ENCODE measurements at regions not wholly inside any gene's neighbourhood (a gene's known extent, or its start where the extent isn't known, plus 50 kb on each side); places are given as distances from the start of the nearest gene placed in this dataset.
"Not testable (repeated sequence)": the region's sequence is repeated elsewhere in the genome, so short reads cannot be mapped to it uniquely, and the experiment has no call there.

DNA sequence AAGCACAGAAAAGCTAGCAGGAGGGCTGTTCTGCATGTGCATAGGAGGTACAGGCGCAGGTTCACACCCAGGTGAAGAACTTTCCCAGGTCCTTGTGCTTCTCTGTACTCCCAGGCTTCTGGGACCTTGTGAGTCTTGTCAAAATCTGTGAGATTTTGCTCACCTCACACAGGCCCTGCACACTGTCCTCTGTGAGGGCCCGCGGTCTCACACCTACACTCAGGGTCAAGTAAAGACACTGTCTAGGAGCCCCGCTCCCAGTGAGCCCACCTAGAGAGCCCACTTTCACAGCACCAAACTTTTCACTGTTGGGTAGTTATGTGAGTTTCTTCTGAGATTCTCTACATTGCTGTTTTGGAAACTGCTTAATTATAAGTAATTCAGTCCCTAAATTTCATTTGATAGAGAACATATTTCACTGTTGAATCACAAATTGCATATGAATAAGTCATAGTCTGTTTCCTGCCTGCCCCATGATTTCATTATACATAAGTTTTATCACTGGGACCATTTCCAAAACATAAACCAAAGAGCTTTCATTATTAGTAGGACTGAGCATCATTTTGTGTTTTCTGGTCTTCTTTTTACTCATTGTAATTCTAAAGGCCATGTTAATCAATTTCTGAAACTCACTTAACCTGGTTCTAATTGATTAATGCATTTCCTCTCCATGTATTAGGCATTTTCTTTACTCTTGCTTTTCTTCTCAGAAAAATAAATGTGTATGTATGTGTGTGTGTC, 234.2 kb upstream of the SPOPL start:
- Histone ChIP-seq H3K27me3 (no peaks in the 10 kb centered on the region), H3K9me3 (peaks cover 0 to 6% of the 10 kb centered on the region in 2 donors), H3K27ac (no peak overlapping the region), H3K4me1 (no peaks in the 10 kb centered on the region), H3K4me3 (no peak overlapping the region), H3K36me3 (no peaks in the 10 kb centered on the region)
- TF ChIP-seq POLR2A (IDR thresholded peaks at IDR 0.05) (no peak), POLR2AphosphoS5 (IDR thresholded peaks at IDR 0.05) (no peak)
- TF ChIP-seq, protein P1, sequence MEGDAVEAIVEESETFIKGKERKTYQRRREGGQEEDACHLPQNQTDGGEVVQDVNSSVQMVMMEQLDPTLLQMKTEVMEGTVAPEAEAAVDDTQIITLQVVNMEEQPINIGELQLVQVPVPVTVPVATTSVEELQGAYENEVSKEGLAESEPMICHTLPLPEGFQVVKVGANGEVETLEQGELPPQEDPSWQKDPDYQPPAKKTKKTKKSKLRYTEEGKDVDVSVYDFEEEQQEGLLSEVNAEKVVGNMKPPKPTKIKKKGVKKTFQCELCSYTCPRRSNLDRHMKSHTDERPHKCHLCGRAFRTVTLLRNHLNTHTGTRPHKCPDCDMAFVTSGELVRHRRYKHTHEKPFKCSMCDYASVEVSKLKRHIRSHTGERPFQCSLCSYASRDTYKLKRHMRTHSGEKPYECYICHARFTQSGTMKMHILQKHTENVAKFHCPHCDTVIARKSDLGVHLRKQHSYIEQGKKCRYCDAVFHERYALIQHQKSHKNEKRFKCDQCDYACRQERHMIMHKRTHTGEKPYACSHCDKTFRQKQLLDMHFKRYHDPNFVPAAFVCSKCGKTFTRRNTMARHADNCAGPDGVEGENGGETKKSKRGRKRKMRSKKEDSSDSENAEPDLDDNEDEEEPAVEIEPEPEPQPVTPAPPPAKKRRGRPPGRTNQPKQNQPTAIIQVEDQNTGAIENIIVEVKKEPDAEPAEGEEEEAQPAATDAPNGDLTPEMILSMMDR (IDR thresholded peaks at IDR 0.05): no peak
- intact Hi-C loops (cut with DNase I; ENCODE audit: low total_unique reads): no loop called here
- no peak for DNase-seq (ENCODE audit: low spot score in 2 of 2)

DNA sequence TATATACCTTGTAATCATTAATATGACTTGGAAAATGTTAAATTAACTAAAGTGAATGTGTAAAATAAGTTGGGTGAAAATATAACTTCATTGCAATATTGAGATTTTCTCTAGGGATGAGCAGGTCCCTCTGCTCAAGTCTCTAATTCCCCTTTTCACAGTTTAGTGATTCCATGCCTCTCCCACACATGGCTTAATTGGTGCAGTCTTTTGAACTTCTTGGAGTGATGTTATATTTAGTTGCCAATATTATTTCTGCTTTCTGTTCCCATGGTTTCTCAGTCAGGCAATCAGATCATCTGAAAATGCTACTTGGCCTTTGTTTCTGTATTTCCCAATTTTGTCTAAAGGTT, 233.7 kb upstream of the SPOPL start:
- no peaks in the 10 kb centered on the region for H3K36me3 ChIP-seq
- intact Hi-C loops (cut with DNase I; ENCODE audit: low total_unique reads): no loop called here

DNA sequence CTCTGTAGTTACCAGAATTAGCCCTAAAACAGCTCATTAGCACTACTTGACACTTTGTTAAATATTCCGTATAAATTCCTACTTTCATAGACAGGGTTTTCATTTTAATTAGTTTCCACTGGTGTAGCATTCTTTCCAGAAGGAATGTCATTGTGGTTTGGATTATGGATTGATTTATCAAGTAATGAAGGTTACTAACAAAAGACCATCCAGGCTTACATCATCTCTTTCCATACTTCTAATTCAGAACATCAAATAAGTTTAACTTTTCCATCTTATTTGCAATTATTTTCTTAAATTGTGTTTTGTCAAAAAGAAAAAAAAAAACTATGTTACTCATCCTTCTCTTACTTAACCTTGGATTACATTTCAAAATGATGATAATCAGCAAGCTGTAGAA, 231.8 kb upstream of the SPOPL start:
- Histone ChIP-seq H3K27ac (no peak overlapping the region), H3K4me1 (no peaks in the 10 kb centered on the region), H3K9me3 (no peaks in the 10 kb centered on the region), H3K36me3 (no peaks in the 10 kb centered on the region), H3K4me3 (no peak overlapping the region), H3K27me3 (no peaks in the 10 kb centered on the region)
- no peak for DNase-seq (ENCODE audit: low spot score in 2 of 2)
- no peak for TF ChIP-seq POLR2A (IDR thresholded peaks at IDR 0.05)
- TF ChIP-seq, protein P1 (IDR thresholded peaks at IDR 0.05): no peak
- no peak for TF ChIP-seq POLR2AphosphoS5 (IDR thresholded peaks at IDR 0.05)
- intact Hi-C loops (cut with DNase I; ENCODE audit: low total_unique reads): no loop called here

More for the DNA sequence above, 233.7 kb upstream of the SPOPL start:
- Histone ChIP-seq H3K9me3 (peaks cover 0 to under 1% of the 10 kb centered on the region in 2 donors), H3K27ac (no peak overlapping the region), H3K4me3 (no peak overlapping the region), H3K4me1 (no peaks in the 10 kb centered on the region), H3K27me3 (no peaks in the 10 kb centered on the region)
- no peak for DNase-seq (ENCODE audit: low spot score in 2 of 2)
- TF ChIP-seq POLR2A (IDR thresholded peaks at IDR 0.05) (no peak), POLR2AphosphoS5 (IDR thresholded peaks at IDR 0.05) (no peak)
- TF ChIP-seq, protein P1 (IDR thresholded peaks at IDR 0.05): no peak

DNA sequence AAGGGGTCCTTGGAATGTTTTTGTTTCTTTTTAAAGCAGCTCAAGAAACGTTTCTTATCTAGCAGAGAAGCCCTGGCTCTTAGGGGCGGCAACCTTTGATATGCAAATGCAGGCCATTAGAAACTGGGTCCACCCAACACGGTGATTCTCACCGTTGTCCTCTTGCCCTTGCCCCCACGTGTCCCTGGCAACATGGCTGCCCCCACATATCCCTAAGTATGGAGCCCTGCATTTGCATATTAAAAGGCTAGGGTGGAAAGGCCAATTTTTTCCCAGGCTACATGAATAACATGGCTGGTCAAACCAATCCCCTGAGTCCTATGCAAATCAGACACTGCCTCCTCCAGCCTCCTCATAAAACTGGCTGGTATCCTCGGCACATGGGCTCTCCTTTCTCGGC, 230.1 kb upstream of the SPOPL start:
- Histone ChIP-seq H3K9me3 (no peaks in the 10 kb centered on the region), H3K27ac (no peak overlapping the region), H3K27me3 (no peaks in the 10 kb centered on the region), H3K4me3 (no peak overlapping the region), H3K4me1 (no peaks in the 10 kb centered on the region), H3K36me3 (no peaks in the 10 kb centered on the region)
- no peak for DNase-seq (ENCODE audit: low spot score in 2 of 2)
- intact Hi-C loops (cut with DNase I; ENCODE audit: low total_unique reads): no loop called here
- TF ChIP-seq POLR2AphosphoS5 (IDR thresholded peaks at IDR 0.05) (no peak), POLR2A (IDR thresholded peaks at IDR 0.05) (no peak)
- TF ChIP-seq, protein P1 (IDR thresholded peaks at IDR 0.05): no peak

DNA sequence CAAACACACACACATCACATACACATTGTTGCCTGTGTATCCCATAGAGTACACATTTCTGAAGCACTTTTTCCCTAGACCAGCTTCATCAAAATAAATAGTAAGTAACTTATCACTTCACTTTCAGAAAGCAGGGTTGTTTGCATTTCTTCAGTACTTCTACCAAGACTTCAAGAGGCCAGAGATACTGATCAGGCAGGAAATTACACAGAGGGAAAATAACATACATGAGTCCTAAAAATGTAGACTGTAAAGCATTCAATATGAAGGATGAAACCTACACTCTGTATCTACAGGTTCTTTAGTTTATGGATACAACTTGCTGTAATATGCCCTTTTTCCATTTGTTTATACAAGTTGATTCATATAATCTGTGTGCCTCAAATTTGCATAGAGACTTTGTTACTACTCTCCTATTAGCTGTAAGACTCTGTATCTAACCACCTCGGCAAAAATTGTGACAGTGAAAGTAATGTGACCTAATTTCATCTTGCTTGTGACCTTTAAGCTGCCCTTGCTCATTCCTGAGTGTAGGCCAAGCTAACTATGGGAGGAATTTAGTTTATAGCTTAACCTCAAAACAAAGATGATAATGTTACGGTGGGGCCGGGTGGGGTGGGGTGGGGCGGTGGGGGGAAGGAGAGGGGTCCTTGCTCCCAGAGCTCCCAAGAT, 228.9 kb upstream of the SPOPL start:
- Histone ChIP-seq H3K9me3 (no peaks in the 10 kb centered on the region), H3K4me3 (no peak overlapping the region), H3K27ac (no peak overlapping the region), H3K4me1 (no peaks in the 10 kb centered on the region), H3K36me3 (no peaks in the 10 kb centered on the region), H3K27me3 (no peaks in the 10 kb centered on the region)
- DNase-seq (ENCODE audit: low spot score in 2 of 2): no peak
- intact Hi-C loops (cut with DNase I; ENCODE audit: low total_unique reads): no loop called here
- no peak for TF ChIP-seq POLR2AphosphoS5 (IDR thresholded peaks at IDR 0.05)

DNA sequence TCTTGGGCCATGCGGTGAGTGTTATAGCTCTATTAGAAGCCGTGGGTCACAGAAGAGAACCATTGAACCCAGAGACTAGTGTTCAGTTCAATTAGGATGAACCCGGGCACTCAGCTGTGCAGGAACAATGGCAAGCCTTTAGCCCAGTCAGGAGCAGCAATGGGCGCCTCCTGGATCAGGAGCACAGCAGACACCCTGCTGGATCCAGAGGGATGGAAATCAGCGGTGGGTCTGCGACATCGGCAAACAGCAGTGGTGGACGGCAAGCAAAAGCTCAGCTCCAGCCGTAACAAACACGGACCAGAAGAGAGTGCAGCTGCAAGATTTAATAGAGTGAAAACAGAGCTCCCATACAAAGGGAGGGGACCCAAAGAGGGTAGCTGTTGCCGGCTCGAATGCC, 228.3 kb upstream of the SPOPL start:
- H3K4me1 ChIP-seq; intact Hi-C loops (cut with DNase I; ENCODE audit: low total_unique reads); DNase-seq (ENCODE audit: low spot score in 2 of 2); H3K27me3 ChIP-seq; H3K36me3 ChIP-seq; H3K27ac ChIP-seq; H3K9me3 ChIP-seq; H3K4me3 ChIP-seq: not testable (repeated sequence)

Measured in breast epithelium (tissue), 4 donors.